ENCODE measurements at regions not wholly inside any gene's neighbourhood (a gene's known extent, or its start where the extent isn't known, plus 50 kb on each side); places are given as distances from the start of the nearest gene placed in this dataset.

- Histone ChIP-seq H3T11ph (ENCODE audit: low read length) (no peak overlapping the region), H4K20me1 (ENCODE audit: control insufficient read depth, insufficient read depth, insufficient read length) (no peaks in the 10 kb centered on the region), H3K9ac (ENCODE audit: extremely low read depth, insufficient read length, low read length) (no peak overlapping the region), H2AFZ (ENCODE audit: low read length) (no peak overlapping the region), H3K4me1 (ENCODE audit: insufficient read depth, low read length) (no peaks in the 10 kb centered on the region), H2BK20ac (ENCODE audit: low read depth, low read length, poor library complexity, severe bottlenecking) (no peak overlapping the region), H2AK5ac (ENCODE audit: insufficient read length, low read length) (no peak overlapping the region), H3K56ac (ENCODE audit: insufficient read length, low read depth, low read length) (no peak overlapping the region), H3K79me1 (ENCODE audit: insufficient read depth, low read depth, low read length, poor library complexity, severe bottlenecking) (no peaks in the 10 kb centered on the region), H2BK15ac (ENCODE audit: low read depth, low read length) (no peak overlapping the region), H3K23ac (ENCODE audit: insufficient read length, low read depth, low read length) (no peak overlapping the region), H2BK12ac (ENCODE audit: insufficient read length, low read depth, low read length) (no peak overlapping the region), H2BK120ac (ENCODE audit: low read depth, low read length, poor library complexity, severe bottlenecking) (no peak overlapping the region), H3K14ac (ENCODE audit: insufficient read depth, low read length) (no peak overlapping the region), H2BK5ac (ENCODE audit: insufficient read length, low read length) (no peak overlapping the region), H3K9me3 (ENCODE audit: control insufficient read depth, low read depth, low read length) (peaks cover 5% of the 10 kb centered on the region), H3K27ac (ENCODE audit: insufficient read length, low read depth, low read length) (no peak overlapping the region), H3K4me2 (ENCODE audit: insufficient read depth, insufficient read length, low read length) (no peak overlapping the region), H3K27me3 (ENCODE audit: insufficient read depth, low read length) (no peaks in the 10 kb centered on the region), H4K91ac (ENCODE audit: insufficient read length, low read depth, low read length) (no peak overlapping the region), H3K18ac (ENCODE audit: insufficient read length, low read depth, low read length) (no peak overlapping the region), H3K79me2 (ENCODE audit: insufficient read depth, low read length) (no peaks in the 10 kb centered on the region), H4K5ac (ENCODE audit: insufficient read length, low read depth, low read length) (no peak overlapping the region), H3K4ac (ENCODE audit: low read depth, low read length) (no peak overlapping the region), H3K23me2 (ENCODE audit: insufficient read length, low read depth, low read length, poor library complexity, severe bottlenecking) (no peaks in the 10 kb centered on the region), H4K8ac (replicated peaks; ENCODE audit: insufficient read length, low read depth, low read length) (no peak overlapping the region)
- Mint-ChIP-seq H3K27me3 (ENCODE audit: low read depth) (peaks cover 7% of the 10 kb centered on the region), H3K4me3 (no peak overlapping the region), H3K4me1 (no peaks in the 10 kb centered on the region), H3K27ac (no peak overlapping the region), H3K36me3 (ENCODE audit: insufficient read depth in 1 of 3, low read depth in 3 of 3) (peaks cover 9 to 22% (median 12%) of the 10 kb centered on the region in 3 experiments; a peak in 6 of 7 replicates), H3K9me3 (peaks cover 46 to 50% of the 10 kb centered on the region in 2 experiments)
- TF ChIP-seq CTCF (conservative IDR thresholded peaks at IDR 0.05) = no peak
- DNase-seq = no peak
These were observed 50.3 kb upstream of the BRD7 start for GRCh38 chr16:50419116-50419515.

All from H9 (cell line).